ENCODE measurements at regions not wholly inside any gene's neighbourhood (a gene's known extent, or its start where the extent isn't known, plus 50 kb on each side); places are given as distances from the start of the nearest gene placed in this dataset.
A peak's percentile ranks its signal among the peaks of the same experiment; 100 is the strongest.

- DNase-seq (ENCODE audit: low read depth), result no peak
Observed at GRCh38 chr16:73356401-73357079, 308.6 kb upstream of the ZFHX3 start.

GRCh38 chr16:73355981-73356380, 308.1 kb upstream of the ZFHX3 start:
- no peak for DNase-seq (ENCODE audit: low read depth)

- DNase-seq (ENCODE audit: low read depth), result no peak
Observed at GRCh38 chr16:73354434-73354833, 306.5 kb upstream of the ZFHX3 start.

DNA sequence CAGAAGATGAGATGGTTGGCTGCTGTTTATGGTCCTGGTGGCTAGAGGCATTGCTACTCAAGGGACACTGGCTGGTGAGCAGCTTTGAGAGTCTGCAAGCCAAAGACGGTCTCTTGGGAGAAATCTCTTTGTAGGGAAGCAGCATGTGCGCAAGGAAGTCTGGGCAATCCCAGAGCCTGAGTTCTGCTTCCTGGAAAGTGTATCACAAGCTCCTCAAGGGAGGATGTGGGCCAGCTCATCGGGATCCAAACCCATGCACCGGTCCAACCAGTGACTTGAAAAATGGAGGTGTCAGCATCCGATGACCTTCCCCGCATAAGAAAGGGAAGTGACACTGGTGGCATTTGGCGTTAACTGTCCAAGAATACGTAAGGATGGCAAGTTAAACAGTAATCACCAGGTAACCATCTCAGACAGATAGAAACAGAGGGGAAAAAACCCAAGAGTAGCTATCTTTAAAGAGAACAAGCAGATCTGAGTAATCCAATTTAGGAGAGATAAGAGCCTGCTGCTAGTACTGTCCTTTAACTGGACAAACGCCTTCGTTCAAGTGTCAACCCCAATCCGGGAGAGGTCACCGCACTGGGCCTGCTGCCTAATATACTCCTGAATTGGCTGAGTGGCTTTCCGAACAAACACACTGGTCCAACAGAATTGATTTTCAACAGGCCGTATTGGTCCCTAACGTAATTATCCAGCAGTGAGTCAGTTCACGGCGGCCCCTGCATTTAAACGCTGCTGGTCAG, 303.0 kb upstream of the ZFHX3 start:
- DNase-seq (ENCODE audit: low read depth), result no peak

- no peak for DNase-seq (ENCODE audit: low read depth)
Observed at GRCh38 chr16:73347500-73348375, 299.8 kb upstream of the ZFHX3 start.

DNA sequence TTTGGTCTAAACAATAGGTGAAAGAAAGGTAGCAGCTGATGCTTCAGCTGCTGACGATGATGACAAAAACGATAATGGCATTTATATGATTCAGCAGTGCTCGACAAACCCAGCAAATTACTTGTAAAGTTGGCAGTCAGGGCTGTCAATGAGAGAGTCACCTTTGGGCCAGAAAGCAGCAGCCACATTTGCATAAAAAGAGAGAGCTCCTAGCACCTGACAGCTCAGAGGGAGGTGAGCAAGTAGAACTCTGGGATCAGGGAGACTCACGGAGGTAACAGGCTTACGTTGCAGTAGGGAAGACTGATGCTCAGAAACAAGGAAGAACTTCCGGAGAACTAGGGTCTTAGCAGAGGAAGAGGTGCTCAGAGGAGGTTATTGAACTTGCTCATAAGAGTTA, 291.9 kb upstream of the ZFHX3 start:
- DNase-seq (ENCODE audit: low read depth), result no peak

- DNase-seq (ENCODE audit: low read depth), result no peak
Observed at GRCh38 chr16:73337373-73338296, 289.7 kb upstream of the ZFHX3 start.

DNA sequence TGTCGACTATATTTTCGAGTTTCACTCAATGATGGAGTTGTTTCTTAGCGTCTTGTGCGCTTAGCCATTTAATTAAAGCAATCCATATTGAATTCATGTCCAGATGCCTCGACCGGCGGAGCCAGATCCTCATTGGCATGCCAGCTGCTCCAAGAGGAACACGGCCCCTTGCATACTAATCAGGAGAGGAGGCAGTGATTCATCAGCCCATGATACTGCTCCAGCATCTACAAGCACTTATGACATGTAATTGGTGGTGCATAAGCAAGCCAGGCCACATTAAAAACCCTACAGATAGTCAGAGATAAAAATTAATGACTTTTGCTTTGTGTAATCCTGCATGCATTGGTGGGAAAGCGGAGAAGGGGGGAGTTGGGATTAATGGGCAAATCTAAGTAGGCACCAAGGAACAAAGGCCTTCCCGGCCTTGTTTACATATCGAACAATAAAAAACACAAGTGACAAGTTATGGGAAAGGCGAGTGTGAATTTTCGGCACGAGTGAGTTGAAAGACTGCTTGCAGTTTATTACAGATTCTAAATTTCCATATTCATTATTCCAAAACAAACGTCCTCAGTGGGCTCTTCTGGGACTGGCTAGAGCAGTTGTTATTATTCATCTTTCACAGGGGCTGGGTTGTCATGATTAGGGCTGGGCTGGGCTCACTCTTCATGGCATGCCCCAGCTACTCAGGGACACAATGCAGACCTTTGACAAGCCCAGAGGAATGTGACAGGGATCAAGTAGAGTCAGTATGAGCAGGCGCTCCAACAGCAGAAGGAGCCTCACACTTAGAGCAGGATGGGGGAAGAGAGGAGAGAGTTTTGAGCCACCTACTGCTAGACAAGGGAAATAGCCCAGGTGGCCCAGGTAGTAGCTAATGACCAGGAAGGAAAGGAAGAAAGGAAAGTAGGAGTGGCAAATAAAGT, 281.7 kb upstream of the ZFHX3 start:
- DNase-seq (ENCODE audit: low read depth), result peak; percentile 5

DNA sequence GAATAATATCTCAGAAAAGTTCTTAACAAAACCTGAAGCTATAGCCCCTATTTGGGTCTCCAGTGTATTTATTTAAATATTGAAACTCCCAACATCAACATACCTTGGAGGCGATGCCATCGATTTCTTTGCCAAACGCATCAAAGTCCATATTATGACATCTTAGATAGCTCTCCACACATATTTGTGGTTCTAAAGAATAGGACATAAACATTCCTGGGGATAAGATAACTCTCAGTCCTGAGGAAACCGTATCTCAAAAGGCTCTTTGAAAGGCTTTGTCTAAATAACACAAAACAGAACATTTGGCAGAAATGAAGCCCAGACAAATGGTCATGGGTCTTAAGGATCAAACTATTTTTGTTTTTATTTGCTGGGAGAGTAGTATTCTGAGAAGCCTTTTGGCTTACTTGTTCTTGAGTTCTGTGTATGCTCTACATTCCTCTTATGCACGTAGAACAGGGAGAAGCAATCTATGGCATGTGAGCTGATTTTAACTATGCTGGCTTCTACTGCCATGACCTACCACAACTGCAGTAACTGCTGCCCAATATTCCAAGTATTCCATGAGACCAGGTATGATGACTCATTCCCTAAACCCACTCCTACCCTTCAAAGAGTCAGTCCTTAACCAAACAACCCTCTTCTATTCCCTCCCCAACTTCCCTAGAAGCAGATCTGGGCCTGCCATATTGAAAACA, 279.0 kb upstream of the ZFHX3 start:
- DNase-seq (ENCODE audit: low read depth), result no peak

DNA sequence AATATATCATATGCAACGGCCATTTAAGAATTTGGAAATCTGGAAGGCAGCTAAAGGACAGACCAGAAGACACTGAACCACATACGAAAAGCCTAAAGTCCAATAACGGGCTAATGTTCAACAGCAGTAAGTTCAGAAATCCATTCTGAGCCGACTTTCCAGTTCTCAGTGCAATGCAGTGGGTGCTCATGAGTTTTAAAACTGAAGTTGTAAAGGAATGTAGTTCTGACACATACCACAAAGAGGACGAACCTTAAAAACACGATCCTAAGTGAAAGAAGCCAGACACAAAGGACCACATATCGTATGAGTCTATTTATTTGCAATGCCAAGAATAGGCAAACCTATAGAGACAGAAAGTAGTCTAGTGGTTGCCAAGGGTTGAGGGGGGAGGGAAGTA, 278.3 kb upstream of the ZFHX3 start:
- DNase-seq (ENCODE audit: low read depth), result no peak

- DNase-seq (ENCODE audit: low read depth), result no peak
Observed at GRCh38 chr16:73323880-73324279, 276.0 kb upstream of the ZFHX3 start.

- no peak for DNase-seq (ENCODE audit: low read depth)
Observed at GRCh38 chr16:73322856-73323255, 274.9 kb upstream of the ZFHX3 start.

DNA sequence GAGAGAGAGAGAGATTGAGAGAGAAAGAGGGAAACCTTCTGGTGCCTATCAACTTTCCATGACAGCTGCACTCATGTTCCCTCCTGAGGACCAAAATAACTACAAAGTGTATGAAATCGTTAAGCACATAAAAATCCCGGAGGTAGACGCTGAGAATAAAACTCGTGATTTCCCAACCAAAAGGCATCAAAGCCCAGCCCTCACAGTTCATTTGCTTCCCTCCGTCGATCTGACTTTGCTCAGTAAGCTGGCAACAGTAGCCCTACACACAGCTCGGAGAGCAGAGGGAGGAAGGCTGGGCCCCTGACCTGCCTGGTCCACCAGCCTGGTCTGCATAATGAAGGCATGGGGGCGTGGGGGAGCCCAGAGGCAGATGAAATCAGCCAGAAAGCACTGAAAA, 273.9 kb upstream of the ZFHX3 start:
- DNase-seq (ENCODE audit: low read depth), result no peak

DNA sequence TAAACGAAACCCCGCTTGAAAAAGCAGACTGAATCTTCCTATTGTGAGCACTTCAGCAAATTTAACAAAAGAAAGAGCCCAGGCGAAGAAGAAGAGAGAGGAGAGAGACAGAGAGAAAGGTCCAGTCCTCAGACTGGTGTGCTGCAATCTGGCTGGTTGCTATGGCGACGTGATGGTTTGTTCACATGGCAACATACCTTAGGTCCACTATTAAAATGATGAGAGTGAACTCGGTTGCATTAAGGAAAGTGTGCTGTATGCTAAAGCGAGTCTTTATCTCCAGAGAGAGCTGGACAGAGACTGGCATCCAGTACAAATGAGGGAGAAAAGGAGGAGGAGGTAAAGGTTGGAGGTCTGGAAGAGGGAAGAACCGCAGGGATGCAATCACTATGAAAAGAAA, 271.8 kb upstream of the ZFHX3 start:
- no peak for DNase-seq (ENCODE audit: low read depth)

- DNase-seq (ENCODE audit: low read depth), result no peak
Observed at GRCh38 chr16:73319261-73319660, 271.3 kb upstream of the ZFHX3 start.

DNA sequence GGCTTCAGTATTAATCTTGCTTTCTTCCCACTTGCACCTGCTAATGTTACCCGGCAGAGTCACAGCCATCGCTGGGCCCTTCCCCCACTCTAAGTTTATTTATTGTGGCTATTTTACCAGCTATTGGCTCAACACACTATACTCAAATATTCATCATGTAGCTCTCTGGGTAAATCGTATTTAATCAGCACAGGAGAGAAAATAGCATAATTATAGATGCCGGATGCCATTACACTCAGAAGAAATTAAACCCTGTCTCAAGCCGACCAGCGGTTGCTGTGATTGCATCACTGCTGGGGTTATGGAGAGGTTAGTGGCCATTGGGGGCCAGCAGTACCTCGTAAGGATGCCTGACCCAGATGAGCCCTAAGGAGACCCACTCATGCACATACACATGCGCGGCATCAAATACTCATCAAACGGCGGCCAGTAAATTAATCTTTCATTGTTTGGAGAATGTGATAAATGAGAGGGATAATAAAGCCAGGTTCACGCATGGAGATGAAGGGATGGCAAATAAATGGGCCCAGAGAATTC, 269.5 kb upstream of the ZFHX3 start:
- no peak for DNase-seq (ENCODE audit: low read depth)

GRCh38 chr16:73315645-73316044, 267.7 kb upstream of the ZFHX3 start:
- DNase-seq (ENCODE audit: low read depth), result no peak

DNA sequence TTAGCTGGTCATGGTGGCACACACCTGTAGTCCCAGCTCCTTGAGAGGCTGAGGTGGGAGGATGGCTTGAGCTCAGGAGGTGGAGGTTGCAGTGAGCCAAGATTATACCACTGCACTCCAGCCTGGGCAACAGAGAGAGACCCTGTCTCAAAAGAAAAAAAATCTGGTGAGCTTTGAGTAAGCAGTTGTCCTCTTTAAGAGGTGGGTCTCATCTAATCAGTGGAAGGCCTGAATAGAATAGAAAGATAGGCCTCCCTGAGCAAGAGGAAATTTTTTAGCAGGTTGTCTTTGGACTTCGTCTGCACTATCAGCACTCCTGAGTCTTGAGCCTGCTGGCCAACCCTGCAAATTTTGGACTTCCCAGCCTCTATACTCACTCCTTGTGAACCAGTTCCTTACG, 266.0 kb upstream of the ZFHX3 start:
- DNase-seq (ENCODE audit: low read depth), result no peak
